Stimulated activated naive CD4-positive, alpha-beta T cell (primary cell): ENCODE measurements at regions not wholly inside any gene's neighbourhood (a gene's known extent, or its start where the extent isn't known, plus 50 kb on each side); places are given as distances from the start of the nearest gene placed in this dataset.
"Not testable (repeated sequence)": the region's sequence is repeated elsewhere in the genome, so short reads cannot be mapped to it uniquely, and the experiment has no call there.

Experiments used
- DNase-seq, 6 experiments: peaks; one replicate each; lab custom pipeline; 2025; lab: John Stamatoyannopoulos, UW

DNA sequence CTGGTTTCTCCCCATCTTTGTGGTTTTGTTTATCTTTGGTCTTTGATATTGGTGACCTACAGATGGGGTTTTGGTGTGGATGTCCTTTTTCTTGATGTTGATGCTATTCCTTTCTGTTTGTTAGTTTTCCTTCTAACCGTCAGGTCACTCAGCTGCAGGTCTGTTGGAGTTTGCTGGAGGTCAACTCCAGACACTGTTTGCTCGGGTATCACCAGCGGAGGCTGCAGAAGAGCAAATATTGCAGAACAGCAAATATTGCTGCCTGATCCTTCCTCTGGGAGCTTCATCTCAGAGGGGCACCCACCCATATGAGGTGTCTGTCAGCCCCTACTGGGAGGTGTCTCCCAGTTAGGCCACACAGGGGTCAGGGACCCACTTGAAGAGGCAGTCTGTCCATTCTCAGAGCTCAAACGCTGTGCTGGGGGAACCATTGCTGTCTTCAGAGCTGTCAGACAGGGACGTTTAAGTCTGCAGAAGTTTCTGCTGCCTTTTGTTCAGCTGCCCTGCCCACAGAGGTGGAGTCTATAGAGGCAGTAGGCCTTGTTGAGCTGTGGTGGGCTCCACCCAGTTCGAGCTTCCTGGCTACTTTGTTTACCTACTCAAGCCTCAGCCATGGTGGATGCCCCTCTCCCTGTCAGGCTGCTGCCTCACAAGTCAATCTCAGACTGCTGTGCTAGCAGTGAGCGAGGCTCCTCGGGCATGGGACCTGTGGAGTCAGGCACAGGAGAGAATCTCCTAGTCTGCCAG, 94.8 kb upstream of the BNIP2 start:
- not testable (repeated sequence) for DNase-seq

DNA sequence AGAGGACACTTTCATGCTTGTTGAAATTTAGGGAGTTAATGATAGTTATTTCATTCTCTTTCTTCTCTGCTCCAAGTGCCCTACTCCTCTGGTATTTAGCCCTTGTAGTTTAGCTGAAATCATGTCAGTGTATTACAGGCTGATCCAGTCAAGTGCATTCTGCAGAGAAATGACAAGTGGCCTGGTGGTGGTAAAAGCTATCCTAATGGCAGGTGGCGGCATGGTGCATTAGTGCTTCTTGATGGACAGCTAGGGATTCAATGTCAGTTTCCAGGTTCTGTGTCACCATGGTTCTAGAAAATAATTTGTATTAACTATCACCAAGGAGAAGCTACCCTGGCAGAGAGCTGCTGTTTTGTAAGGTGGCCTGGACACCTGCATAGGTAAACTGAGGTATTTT, 90.0 kb upstream of the BNIP2 start:
- DNase-seq: no peak

GRCh38 chr15:59764775-59765174, 75.7 kb upstream of the BNIP2 start:
- no peak for DNase-seq

DNA sequence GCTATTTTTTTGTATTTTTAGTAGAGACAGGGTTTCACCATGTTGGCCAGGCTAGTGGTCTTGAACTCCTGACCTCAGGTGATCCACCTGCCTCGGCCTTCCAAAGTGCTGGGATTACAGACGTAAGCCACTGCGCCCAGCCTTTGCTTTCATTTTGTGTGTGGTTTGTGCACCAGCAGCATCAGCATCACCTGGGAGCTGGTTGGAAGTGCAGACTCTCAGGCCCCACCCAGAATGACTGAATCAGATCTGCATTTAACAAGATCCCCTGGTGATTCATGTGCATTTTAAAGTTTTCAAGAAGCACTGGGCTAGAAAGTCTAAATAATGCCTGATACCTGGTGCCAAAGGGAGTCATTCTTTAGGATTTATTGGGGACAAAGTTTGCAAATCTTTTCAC, 73.4 kb upstream of the BNIP2 start:
- DNase-seq: no peak

GRCh38 chr15:59760256-59760655, 71.1 kb upstream of the BNIP2 start:
- DNase-seq: not testable (repeated sequence)

DNA sequence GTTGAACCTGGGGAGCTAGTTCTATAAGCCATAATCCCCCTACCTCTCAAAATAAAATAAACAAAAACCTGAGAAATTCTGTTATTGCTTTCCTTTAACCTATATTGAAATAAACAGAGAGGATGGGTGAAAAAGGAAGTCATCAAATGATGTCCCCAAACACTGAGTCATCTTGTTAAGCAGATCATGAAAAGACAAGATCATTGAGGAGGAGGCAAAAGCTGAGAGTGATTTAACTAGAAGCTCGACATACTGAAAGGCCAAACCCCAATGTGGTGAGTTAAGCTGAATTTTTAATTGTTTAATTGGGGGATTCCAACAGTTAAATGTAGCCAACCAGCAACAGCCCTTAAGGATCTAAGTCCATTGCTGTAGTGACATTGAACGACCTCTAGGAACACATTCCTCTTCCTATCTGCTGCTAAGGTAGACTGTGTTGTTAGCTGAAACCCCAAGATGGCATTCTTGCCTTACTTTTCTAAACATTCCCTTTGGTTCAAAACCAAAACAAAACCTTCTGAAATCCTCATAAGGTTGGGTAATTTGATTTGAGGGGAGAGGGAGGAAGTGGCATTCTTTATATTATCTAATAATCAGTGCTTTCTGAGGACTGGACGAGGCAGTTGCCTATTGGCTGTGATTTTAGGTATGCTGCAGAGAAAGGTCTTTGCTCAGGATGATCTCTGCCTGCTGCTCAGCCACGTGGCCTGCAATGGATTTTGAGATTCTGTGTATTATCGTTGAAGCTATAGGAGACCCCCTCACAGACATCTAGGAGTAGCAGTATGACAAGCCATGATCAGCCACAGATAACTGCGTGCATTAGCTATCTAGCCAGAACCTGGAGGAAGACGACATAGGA, 62.7 kb upstream of the BNIP2 start:
- DNase-seq: peak in 3 of 6 experiments; percentile 61 to 74 (median 68)

GRCh38 chr15:59746777-59747176, 57.7 kb upstream of the BNIP2 start:
- DNase-seq: no peak

GRCh38 chr15:59741274-59741906, 52.3 kb upstream of the BNIP2 start:
- DNase-seq: peak in 1 of 6 experiments; percentile 1

DNA sequence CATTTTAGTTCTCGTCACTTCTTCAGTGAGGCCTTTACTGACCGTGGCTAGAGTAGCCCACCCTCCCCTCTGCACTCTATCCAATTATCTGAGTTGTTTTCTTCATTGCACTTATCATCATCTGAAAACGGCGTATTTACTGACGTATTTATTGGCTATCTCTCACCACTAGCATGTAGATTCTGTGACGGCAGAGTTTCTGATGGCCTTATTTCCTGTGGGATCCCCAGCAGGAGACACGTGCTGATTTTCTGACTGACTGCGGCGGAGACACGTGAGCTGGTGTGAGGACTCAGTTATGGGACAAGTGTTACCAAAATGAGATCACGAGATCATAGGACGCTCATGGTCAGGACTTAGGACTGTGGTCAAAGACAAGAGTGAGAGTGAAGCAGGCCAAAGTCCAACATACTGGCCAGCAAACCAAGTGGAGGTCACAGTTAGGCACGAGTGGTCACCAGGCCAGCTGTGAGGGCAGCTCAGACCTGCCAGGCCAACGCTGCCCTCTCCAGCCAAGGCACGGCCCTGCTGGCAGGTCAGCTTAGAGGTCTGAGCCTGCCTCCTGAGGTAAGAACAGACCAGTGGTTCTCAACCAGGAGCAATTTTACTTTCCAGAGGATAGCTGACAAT, 50.6 kb upstream of the BNIP2 start:
- no peak for DNase-seq
